ENCODE measurements at regions not wholly inside any gene's neighbourhood (a gene's known extent, or its start where the extent isn't known, plus 50 kb on each side); places are given as distances from the start of the nearest gene placed in this dataset.

- TF ChIP-seq POLR2AphosphoS5 (IDR thresholded peaks at IDR 0.05; ENCODE audit: low read depth, low read length) = no peak
- no peak for TF ChIP-seq TAF1 (IDR thresholded peaks at IDR 0.05; ENCODE audit: borderline replicate concordance, low read depth, low read length)
- no peak for TF ChIP-seq POLR2A (IDR thresholded peaks at IDR 0.05; ENCODE audit: low read depth, low read length)
- no peak for DNase-seq (ENCODE audit: insufficient read length)
- FAIRE-seq = no peak
These were observed 387.8 kb downstream of the ZNF521 start for GRCh38 chr18:24964216-24964615.

GRCh38 chr18:24968238-24968775 is 383.7 kb downstream of the ZNF521 start:
- FAIRE-seq (no peak), DNase-seq (ENCODE audit: insufficient read length) (no peak)
- TF ChIP-seq TAF1 (IDR thresholded peaks at IDR 0.05; ENCODE audit: borderline replicate concordance, low read depth, low read length) = no peak
- no peak for TF ChIP-seq POLR2A (IDR thresholded peaks at IDR 0.05; ENCODE audit: low read depth, low read length)
- no peak for TF ChIP-seq POLR2AphosphoS5 (IDR thresholded peaks at IDR 0.05; ENCODE audit: low read depth, low read length)

GRCh38 chr18:24972577-24972976 is 379.4 kb downstream of the ZNF521 start:
- TF ChIP-seq POLR2AphosphoS5 (IDR thresholded peaks at IDR 0.05; ENCODE audit: low read depth, low read length) (no peak), POLR2A (IDR thresholded peaks at IDR 0.05; ENCODE audit: low read depth, low read length) (no peak)
- no peak for DNase-seq (ENCODE audit: insufficient read length)
- no peak for FAIRE-seq

GRCh38 chr18:24974431-24974830 is 377.5 kb downstream of the ZNF521 start:
- no peak for DNase-seq (ENCODE audit: insufficient read length)
- FAIRE-seq = no peak
- TF ChIP-seq TAF1 (IDR thresholded peaks at IDR 0.05; ENCODE audit: borderline replicate concordance, low read depth, low read length) = no peak
- TF ChIP-seq POLR2A (IDR thresholded peaks at IDR 0.05; ENCODE audit: low read depth, low read length) = no peak

DNA sequence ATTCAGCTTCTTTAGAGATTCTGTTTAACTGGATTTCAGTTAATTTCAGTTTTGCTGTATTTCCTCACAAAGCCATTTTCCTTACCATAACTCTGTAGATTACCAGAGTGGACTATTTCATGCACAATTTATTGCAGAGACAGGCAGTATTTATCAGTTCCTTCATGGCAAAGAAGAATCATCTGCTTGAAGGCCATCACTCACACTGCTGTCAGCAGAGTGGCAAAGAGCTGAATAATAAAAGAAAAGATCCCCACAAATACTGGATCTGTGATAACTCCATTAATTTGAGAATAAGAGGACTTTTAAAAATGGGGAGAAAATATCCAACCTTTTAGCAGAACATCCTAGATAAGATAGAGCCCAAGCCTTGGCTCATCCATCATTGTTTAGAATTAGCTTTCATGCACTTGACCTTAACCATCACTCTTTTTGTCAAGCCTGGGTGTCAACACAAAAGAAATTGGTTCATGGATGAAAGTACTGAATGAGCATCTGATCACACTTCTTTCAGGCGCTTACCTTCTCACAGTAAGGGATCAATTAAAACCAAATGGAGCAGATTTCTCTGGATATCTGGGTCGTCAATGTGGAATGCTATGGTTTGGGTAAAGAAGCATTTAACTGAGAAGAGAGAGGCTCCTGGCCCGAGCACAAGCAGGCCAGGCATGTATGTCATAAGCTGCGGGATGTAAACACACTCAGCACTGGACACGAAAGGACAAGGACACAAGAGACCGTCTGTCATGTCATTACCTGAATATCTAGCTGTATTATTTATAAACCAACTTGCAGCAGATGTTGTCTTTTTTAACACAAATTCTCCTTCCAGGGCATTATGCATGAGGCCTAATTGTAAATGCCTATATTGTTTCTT is 376.2 kb downstream of the ZNF521 start:
- no peak for TF ChIP-seq POLR2A (IDR thresholded peaks at IDR 0.05; ENCODE audit: low read depth, low read length)
- no peak for TF ChIP-seq TAF1 (IDR thresholded peaks at IDR 0.05; ENCODE audit: borderline replicate concordance, low read depth, low read length)
- no peak for TF ChIP-seq POLR2AphosphoS5 (IDR thresholded peaks at IDR 0.05; ENCODE audit: low read depth, low read length)
- DNase-seq (ENCODE audit: insufficient read length) = no peak
- no peak for FAIRE-seq

DNA sequence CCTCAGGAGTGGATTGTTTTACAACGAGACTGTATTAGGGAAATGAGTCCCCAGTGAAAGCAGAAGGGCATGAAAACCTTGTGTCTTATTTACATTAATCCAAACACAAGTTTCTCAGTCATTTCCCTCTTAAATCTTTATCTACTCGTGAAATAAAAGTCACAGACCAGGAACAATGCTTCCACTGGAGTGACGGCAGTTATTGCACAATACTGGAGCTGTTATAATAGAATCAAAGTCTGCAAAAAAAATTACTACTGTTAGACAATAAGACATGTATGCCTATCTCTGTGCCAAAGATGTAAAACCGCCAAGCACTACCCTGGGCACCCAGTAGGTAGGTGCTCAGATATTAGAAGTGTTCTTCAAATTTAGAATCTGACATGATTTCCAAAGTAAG is 375.5 kb downstream of the ZNF521 start:
- FAIRE-seq = no peak
- DNase-seq (ENCODE audit: insufficient read length) = no peak
- TF ChIP-seq POLR2AphosphoS5 (IDR thresholded peaks at IDR 0.05; ENCODE audit: low read depth, low read length) (no peak), POLR2A (IDR thresholded peaks at IDR 0.05; ENCODE audit: low read depth, low read length) (no peak), TAF1 (IDR thresholded peaks at IDR 0.05; ENCODE audit: borderline replicate concordance, low read depth, low read length) (no peak)

DNA sequence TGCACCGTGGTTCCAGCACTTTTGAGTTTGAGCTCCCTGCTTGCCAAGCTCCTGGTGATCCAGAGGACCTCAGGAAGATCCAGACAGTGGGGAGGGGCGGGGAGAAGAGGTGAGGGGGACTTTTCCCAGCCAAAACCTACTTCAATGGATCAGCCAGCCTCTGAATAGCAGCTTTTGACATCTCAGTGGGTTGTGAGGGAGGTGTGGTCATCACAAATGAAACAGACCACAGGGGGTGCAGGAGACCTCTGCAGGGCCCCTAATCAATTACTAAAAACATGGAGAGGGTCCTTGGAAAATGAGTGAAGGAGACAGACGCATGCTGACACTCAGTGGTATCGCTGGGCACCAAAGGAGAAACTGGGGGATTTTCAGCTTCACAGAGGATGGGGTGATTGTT is 372.7 kb downstream of the ZNF521 start:
- DNase-seq (ENCODE audit: insufficient read length) = no peak
- no peak for FAIRE-seq
- TF ChIP-seq POLR2AphosphoS5 (IDR thresholded peaks at IDR 0.05; ENCODE audit: low read depth, low read length) (no peak), POLR2A (IDR thresholded peaks at IDR 0.05; ENCODE audit: low read depth, low read length) (no peak), TAF1 (IDR thresholded peaks at IDR 0.05; ENCODE audit: borderline replicate concordance, low read depth, low read length) (no peak)

- TF ChIP-seq POLR2A (IDR thresholded peaks at IDR 0.05; ENCODE audit: low read depth, low read length) (no peak), POLR2AphosphoS5 (IDR thresholded peaks at IDR 0.05; ENCODE audit: low read depth, low read length) (no peak), TAF1 (IDR thresholded peaks at IDR 0.05; ENCODE audit: borderline replicate concordance, low read depth, low read length) (no peak)
- DNase-seq (ENCODE audit: insufficient read length) = no peak
- no peak for FAIRE-seq
These were observed 369.1 kb downstream of the ZNF521 start for GRCh38 chr18:24982831-24983230.

GRCh38 chr18:24983566-24984139 is 368.3 kb downstream of the ZNF521 start:
- FAIRE-seq = no peak
- no peak for DNase-seq (ENCODE audit: insufficient read length)
- TF ChIP-seq POLR2AphosphoS5 (IDR thresholded peaks at IDR 0.05; ENCODE audit: low read depth, low read length) (no peak), TAF1 (IDR thresholded peaks at IDR 0.05; ENCODE audit: borderline replicate concordance, low read depth, low read length) (no peak), POLR2A (IDR thresholded peaks at IDR 0.05; ENCODE audit: low read depth, low read length) (no peak)

DNA sequence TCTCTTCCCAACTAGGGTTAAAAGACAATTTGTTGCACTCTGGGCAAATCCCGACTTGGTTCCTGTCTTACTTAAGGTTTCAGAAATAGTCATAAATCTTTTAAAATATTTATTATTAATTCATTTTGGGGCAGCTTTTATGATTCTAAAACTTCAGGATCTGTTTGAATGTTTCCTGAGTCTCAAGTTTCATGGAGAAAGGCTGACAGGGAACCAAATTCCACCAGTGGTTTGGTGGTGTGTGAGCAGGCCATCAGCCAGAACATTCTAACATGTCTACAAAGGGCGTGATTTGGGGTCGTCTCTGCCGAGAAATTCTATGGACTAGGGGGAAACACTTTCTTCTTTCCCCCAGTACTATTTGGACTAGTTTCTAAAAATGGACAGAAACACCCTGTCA is 366.4 kb downstream of the ZNF521 start:
- TF ChIP-seq POLR2A (IDR thresholded peaks at IDR 0.05; ENCODE audit: low read depth, low read length) (no peak), POLR2AphosphoS5 (IDR thresholded peaks at IDR 0.05; ENCODE audit: low read depth, low read length) (no peak), TAF1 (IDR thresholded peaks at IDR 0.05; ENCODE audit: borderline replicate concordance, low read depth, low read length) (no peak)
- DNase-seq (ENCODE audit: insufficient read length) = no peak
- FAIRE-seq = no peak

GRCh38 chr18:24986666-24987302 is 365.2 kb downstream of the ZNF521 start:
- DNase-seq (ENCODE audit: insufficient read length) (no peak), FAIRE-seq (no peak)
- TF ChIP-seq POLR2AphosphoS5 (IDR thresholded peaks at IDR 0.05; ENCODE audit: low read depth, low read length) = no peak
- TF ChIP-seq TAF1 (IDR thresholded peaks at IDR 0.05; ENCODE audit: borderline replicate concordance, low read depth, low read length) = no peak
- no peak for TF ChIP-seq POLR2A (IDR thresholded peaks at IDR 0.05; ENCODE audit: low read depth, low read length)
